HCT116 (cell line): ENCODE measurements at regions not wholly inside any gene's neighbourhood (a gene's known extent, or its start where the extent isn't known, plus 50 kb on each side); places are given as distances from the start of the nearest gene placed in this dataset.

Source experiments
- ATAC-seq: fragments of 200-7000 bp; cut with Tn5 transposase; 2 replicates; pipeline ENCODE4 v1.9.1; 2020; ENCODE audit warnings: mild to moderate bottlenecking, moderate library complexity
- BruUV-seq: library from RNA; stranded (reverse); fragments of 400-500 nt; replicated peaks from 2 replicates; lab custom pipeline; 2021; lab: Mats Ljungman, UMichigan
- CTCF ChIA-PET: fragments of 300-600 bp; sonication (Branson Sonifier 250); formaldehyde crosslinking; loops from one replicate; lab custom pipeline; 2021; ENCODE audit warnings: antibody characterized with exemption; lab: Charles Lee
- POLR2A ChIA-PET: fragments of 300-600, 350-600 bp; sonication (Branson Sonifier 250); formaldehyde crosslinking; loops from one replicate; lab custom pipeline; 2021; ENCODE audit warnings: antibody characterized with exemption; lab: Charles Lee
- RAD21 ChIA-PET, 2 experiments: fragments of 300-600 bp; sonication (Branson Sonifier 250); formaldehyde crosslinking; loops; one replicate each; lab custom pipeline; 2023; ENCODE audit warnings: low total read pairs in 2 of 2; ENCODE audit not compliant: uncharacterized antibody in 2 of 2, unreplicated experiment in 2 of 2, low non-redundant PET in 1 of 2; lab: Charles Lee
- DNase-seq: peaks from one replicate; pipeline ENCODE4 v3.0.0-alpha.2; 2010; ENCODE audit warnings: low read depth, low spot score
- H2AFZ ChIP-seq: fragments of 200-600 bp; shearing (Covaris generic), sonication (generic); 2 replicates; pipeline ENCODE4 v1.6.1; 2017; ENCODE audit warnings: low read depth, mixed run types, mixed read lengths, antibody characterized with exemption, low read length; ENCODE audit not compliant: poor library complexity, severe bottlenecking
- H3K27ac ChIP-seq: 2 replicates; pipeline ENCODE4 v1.5.1; 2012; ENCODE audit warnings: low read depth, low read length
- H3K27me3 ChIP-seq: fragments of 200-600 bp; sonication (generic); 2 replicates; pipeline ENCODE4 v1.6.1; 2016; ENCODE audit warnings: mixed run types, low read length, mixed read lengths; ENCODE audit not compliant: insufficient read depth
- H3K36me3 ChIP-seq, 2 experiments: fragments of 200-500 bp in 1 of 2; fragments of 200-600 bp in 1 of 2; sonication (Bioruptor generic) in 1 of 2; sonication (generic) in 1 of 2; 2 replicates each; pipeline versions ENCODE4 v1.5.1 to v1.6.1; 2014 to 2016; ENCODE audit warnings: low read length in 2 of 2, inconsistent platforms in 1 of 2, mixed read lengths in 1 of 2, mixed run types in 1 of 2; ENCODE audit not compliant: insufficient read depth in 2 of 2, control insufficient read depth in 1 of 2
- H3K4me1 ChIP-seq, 2 experiments: fragments of 200-600 bp in 1 of 2; sonication (generic) in 1 of 2; 2 replicates each; pipeline versions ENCODE4 v1.5.1 to v1.6.1; 2012 to 2017; ENCODE audit warnings: low read length in 2 of 2, inconsistent platforms in 1 of 2, mild to moderate bottlenecking in 1 of 2, mixed read lengths in 1 of 2, mixed run types in 1 of 2, moderate library complexity in 1 of 2; ENCODE audit not compliant: insufficient read depth in 2 of 2, control insufficient read depth in 1 of 2
- H3K4me2 ChIP-seq: fragments of 200-600 bp; sonication (generic); 2 replicates; pipeline ENCODE4 v1.6.1; 2017; ENCODE audit warnings: mixed run types, low read length, mixed read lengths
- H3K4me3 ChIP-seq, 2 experiments: fragments of 200-600 bp in 1 of 2; sonication (generic) in 1 of 2; replicated peaks in 1 of 2; 2 replicates each; pipeline ENCODE4 v1.5.1; 2011 to 2016; ENCODE audit warnings: low read length in 2 of 2, control low read depth in 1 of 2, low read depth in 1 of 2, mild to moderate bottlenecking in 1 of 2, mixed read lengths in 1 of 2, mixed run types in 1 of 2
- H3K79me2 ChIP-seq: fragments of 200-600 bp; sonication (generic); 2 replicates; pipeline ENCODE4 v1.6.1; 2017; ENCODE audit warnings: mild to moderate bottlenecking, mixed run types, low read length, moderate library complexity, mixed read lengths; ENCODE audit not compliant: insufficient read depth
- H3K9ac ChIP-seq: fragments of 200-600 bp; sonication (generic); 2 replicates; pipeline ENCODE4 v1.6.1; 2016; ENCODE audit warnings: low read length, mixed read lengths
- H3K9me2 ChIP-seq: fragments of 200-600 bp; sonication (generic), shearing (Covaris generic); 2 replicates; pipeline ENCODE4 v1.6.1; 2017; ENCODE audit warnings: mixed run types, mild to moderate bottlenecking, moderate library complexity; ENCODE audit not compliant: insufficient read depth
- H3K9me3 ChIP-seq, 2 experiments: fragments of 200-500 bp in 1 of 2; fragments of 200-600 bp in 1 of 2; sonication (Bioruptor generic) in 1 of 2; sonication (generic) in 1 of 2; 2 replicates each; pipeline ENCODE4 v1.6.1; 2014 to 2017; ENCODE audit warnings: low read length in 2 of 2, mixed read lengths in 2 of 2, inconsistent platforms in 1 of 2, low read depth in 1 of 2, mild to moderate bottlenecking in 1 of 2, mixed run types in 1 of 2, moderate library complexity in 1 of 2; ENCODE audit not compliant: control insufficient read depth in 1 of 2, insufficient read depth in 1 of 2
- H4K20me1 ChIP-seq: fragments of 200-600 bp; sonication (generic), shearing (Covaris generic); 2 replicates; pipeline ENCODE4 v1.6.1; 2017; ENCODE audit warnings: mixed run types, mild to moderate bottlenecking, moderate library complexity; ENCODE audit not compliant: insufficient read depth
- CBX3 ChIP-seq: IDR thresholded peaks from 2 replicates; pipeline ENCODE4 v1.6.1; 2012; ENCODE audit warnings: low read depth
- CEBPB ChIP-seq: IDR thresholded peaks from 2 replicates; pipeline ENCODE4 v1.6.1; 2012; ENCODE audit warnings: low read depth
- EGR1 ChIP-seq: IDR thresholded peaks from 2 replicates; pipeline ENCODE4 v1.6.1; 2012; ENCODE audit warnings: low read depth
- FOSL1 ChIP-seq: IDR thresholded peaks from 2 replicates; pipeline ENCODE4 v1.6.1; 2012; ENCODE audit warnings: low read depth
- JUND ChIP-seq: IDR thresholded peaks from 2 replicates; pipeline ENCODE4 v1.6.1; 2012
- MAX ChIP-seq: IDR thresholded peaks from 2 replicates; pipeline ENCODE4 v1.6.1; 2012
- POLR2A ChIP-seq: IDR thresholded peaks from 2 replicates; pipeline ENCODE4 v1.7.0; 2011; ENCODE audit warnings: borderline replicate concordance; ENCODE audit not compliant: insufficient read depth, insufficient read length; ENCODE audit errors: extremely low read depth
- RAD21 ChIP-seq: IDR thresholded peaks from 2 replicates; pipeline ENCODE4 v1.6.1; 2012; ENCODE audit warnings: low read depth, mild to moderate bottlenecking
- SIN3A ChIP-seq: IDR thresholded peaks from 2 replicates; pipeline ENCODE4 v1.6.1; 2012; ENCODE audit warnings: low read depth
- SRF ChIP-seq: IDR thresholded peaks from 2 replicates; pipeline ENCODE4 v1.6.1; 2012; ENCODE audit warnings: low read depth
- YY1 ChIP-seq: IDR thresholded peaks from 2 replicates; pipeline ENCODE4 v1.6.1; 2011; ENCODE audit warnings: low read length, low read depth, moderate library complexity, mild to moderate bottlenecking; ENCODE audit not compliant: insufficient replicate concordance; ENCODE audit errors: extremely low read depth
- ZBTB33 ChIP-seq: IDR thresholded peaks from 2 replicates; pipeline ENCODE4 v1.6.1; 2011; ENCODE audit warnings: mild to moderate bottlenecking, low read length, moderate library complexity; ENCODE audit not compliant: insufficient replicate concordance; ENCODE audit errors: extremely low read depth
- intact Hi-C: fragments of 100-400 bp; cut with micrococcal nuclease; formaldehyde crosslinking; loops from 2 replicates; pipeline ENCODE4 v1.10.0; 2022

- no peaks in the 10 kb centered on the region for H3K9me2 ChIP-seq
- RAD21 ChIA-PET, result no interaction called here
- no peaks in the 10 kb centered on the region for H3K4me1 ChIP-seq
- H4K20me1 ChIP-seq, result no peaks in the 10 kb centered on the region
- TF ChIP-seq YY1, result no peak
- TF ChIP-seq POLR2A, result no peak
- no peak for TF ChIP-seq EGR1
- TF ChIP-seq ZBTB33, result no peak
- no peak for TF ChIP-seq SIN3A
- TF ChIP-seq SRF, result no peak
- TF ChIP-seq CBX3, result no peak
- no peak for TF ChIP-seq MAX
- TF ChIP-seq FOSL1, result no peak
- no peak for TF ChIP-seq CEBPB
- TF ChIP-seq JUND, result no peak
- no peak for TF ChIP-seq RAD21
- no peak for DNase-seq
- ATAC-seq, result no peak
- H3K36me3 ChIP-seq, result no peaks in the 10 kb centered on the region
- POLR2A ChIA-PET, result no interaction called here
- H3K9me3 ChIP-seq, result no peaks in the 10 kb centered on the region
- no peak overlapping the region for H2AFZ ChIP-seq
- H3K27ac ChIP-seq, result no peak overlapping the region
- no peak overlapping the region for H3K4me2 ChIP-seq
- H3K9ac ChIP-seq, result no peak overlapping the region
- no peaks in the 10 kb centered on the region for H3K79me2 ChIP-seq
- CTCF ChIA-PET, result no interaction called here
- no TSS peak for BruUV-seq
- intact Hi-C loops, result no loop called here
- peaks cover 30% of the 10 kb centered on the region for H3K27me3 ChIP-seq
- no peak overlapping the region for H3K4me3 ChIP-seq
Observed at GRCh38 chr2:65823511-65823910, 391.1 kb upstream of the SPRED2 start.
